OCI-LY7 (cell line): ENCODE measurements at regions not wholly inside any gene's neighbourhood (a gene's known extent, or its start where the extent isn't known, plus 50 kb on each side); places are given as distances from the start of the nearest gene placed in this dataset.

ENCODE experiments used
- EZH2phosphoT487 ChIP-seq: fragments of 200-600 bp; sonication (generic); IDR thresholded peaks from 2 replicates; pipeline ENCODE4 v1.6.1; 2018; ENCODE audit warnings: low read depth, borderline replicate concordance, mild to moderate bottlenecking, mixed run types, antibody characterized with exemption, low read length, moderate library complexity, mixed read lengths
- TF ChIP-seq, protein P1 (sequence below): fragments of 200-600 bp; sonication (generic); conservative IDR thresholded peaks from 2 replicates; pipeline ENCODE4 v1.5.1; 2014; ENCODE audit warnings: mild to moderate bottlenecking, antibody characterized with exemption, low read length, moderate library complexity, mixed read lengths

DNA sequence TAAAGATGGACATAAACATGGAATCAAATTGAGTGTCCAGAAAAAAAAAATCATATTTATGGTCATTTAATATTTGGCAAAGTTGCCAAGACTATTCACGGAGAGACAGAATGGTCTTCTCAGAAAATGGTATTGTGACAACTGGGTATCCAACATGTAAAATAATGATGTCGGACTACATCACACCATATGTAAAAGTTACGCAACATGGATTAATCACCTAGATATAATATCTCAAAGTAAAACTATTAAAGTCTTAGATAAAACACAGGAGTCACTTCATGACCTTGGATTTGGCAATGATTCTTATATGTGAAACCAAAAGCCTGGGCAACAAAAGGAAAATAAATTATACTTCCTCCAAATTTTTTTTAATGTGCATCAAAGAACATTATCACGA, 1591.7 kb upstream of the DDX18 start:
- TF ChIP-seq, protein P1, sequence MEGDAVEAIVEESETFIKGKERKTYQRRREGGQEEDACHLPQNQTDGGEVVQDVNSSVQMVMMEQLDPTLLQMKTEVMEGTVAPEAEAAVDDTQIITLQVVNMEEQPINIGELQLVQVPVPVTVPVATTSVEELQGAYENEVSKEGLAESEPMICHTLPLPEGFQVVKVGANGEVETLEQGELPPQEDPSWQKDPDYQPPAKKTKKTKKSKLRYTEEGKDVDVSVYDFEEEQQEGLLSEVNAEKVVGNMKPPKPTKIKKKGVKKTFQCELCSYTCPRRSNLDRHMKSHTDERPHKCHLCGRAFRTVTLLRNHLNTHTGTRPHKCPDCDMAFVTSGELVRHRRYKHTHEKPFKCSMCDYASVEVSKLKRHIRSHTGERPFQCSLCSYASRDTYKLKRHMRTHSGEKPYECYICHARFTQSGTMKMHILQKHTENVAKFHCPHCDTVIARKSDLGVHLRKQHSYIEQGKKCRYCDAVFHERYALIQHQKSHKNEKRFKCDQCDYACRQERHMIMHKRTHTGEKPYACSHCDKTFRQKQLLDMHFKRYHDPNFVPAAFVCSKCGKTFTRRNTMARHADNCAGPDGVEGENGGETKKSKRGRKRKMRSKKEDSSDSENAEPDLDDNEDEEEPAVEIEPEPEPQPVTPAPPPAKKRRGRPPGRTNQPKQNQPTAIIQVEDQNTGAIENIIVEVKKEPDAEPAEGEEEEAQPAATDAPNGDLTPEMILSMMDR, result no peak
- TF ChIP-seq EZH2phosphoT487, result no peak
